GM12891 (cell line): ENCODE measurements at regions not wholly inside any gene's neighbourhood (a gene's known extent, or its start where the extent isn't known, plus 50 kb on each side); places are given as distances from the start of the nearest gene placed in this dataset.

Experiments
- DNase-seq: peaks from one replicate; pipeline ENCODE4 v3.0.0; 2011; ENCODE audit warnings: low spot score; ENCODE audit not compliant: insufficient read length
- FAIRE-seq: peaks from 2 replicates; lab custom pipeline; 2011; peaks lifted over from hg19 to GRCh38; lab: Jason Lieb, UNC
- PAX5 ChIP-seq: IDR thresholded peaks from 2 replicates; pipeline ENCODE4 v1.6.1; 2011; ENCODE audit warnings: low read length, moderate library complexity, mild to moderate bottlenecking; ENCODE audit not compliant: insufficient read depth, severe bottlenecking
- POLR2A ChIP-seq: IDR thresholded peaks from 2 replicates; pipeline ENCODE4 v1.6.1; 2011; ENCODE audit warnings: low read depth, low read length, control low read depth
- POLR2AphosphoS5 ChIP-seq: IDR thresholded peaks from 2 replicates; pipeline ENCODE4 v1.6.1; 2011; ENCODE audit warnings: low read depth, low read length, control low read depth
- POU2F2 ChIP-seq: IDR thresholded peaks from 2 replicates; pipeline ENCODE4 v1.6.1; 2011; ENCODE audit warnings: low read depth, mild to moderate bottlenecking, control low read depth, low read length, moderate library complexity
- SPI1 ChIP-seq: IDR thresholded peaks from 2 replicates; pipeline ENCODE4 v1.6.1; 2011; ENCODE audit warnings: low read depth, low read length, control low read depth
- TAF1 ChIP-seq: IDR thresholded peaks from 2 replicates; pipeline ENCODE4 v1.6.1; 2011; ENCODE audit warnings: low read depth, low read length, control low read depth

- DNase-seq (no peak), FAIRE-seq (no peak)
- TF ChIP-seq POLR2AphosphoS5 (no peak), POU2F2 (no peak), PAX5 (no peak), POLR2A (no peak), SPI1 (no peak), TAF1 (no peak)
Observed at GRCh38 chr7:41633690-41634089, 69.2 kb downstream of the INHBA start.

- DNase-seq (no peak), FAIRE-seq (no peak)
- TF ChIP-seq POU2F2: no peak
- TF ChIP-seq TAF1: no peak
- TF ChIP-seq PAX5: no peak
- no peak for TF ChIP-seq POLR2A
- no peak for TF ChIP-seq SPI1
- TF ChIP-seq POLR2AphosphoS5: no peak
Observed at GRCh38 chr7:41630741-41631140, 72.1 kb downstream of the INHBA start.

GRCh38 chr7:41629711-41630111, 73.2 kb downstream of the INHBA start:
- no peak for FAIRE-seq
- no peak for TF ChIP-seq SPI1
- no peak for TF ChIP-seq POLR2A
- no peak for TF ChIP-seq POU2F2
- TF ChIP-seq TAF1: no peak
- TF ChIP-seq POLR2AphosphoS5: no peak
- no peak for TF ChIP-seq PAX5
- DNase-seq: no peak

GRCh38 chr7:41628901-41629300, 74.0 kb downstream of the INHBA start:
- DNase-seq (no peak), FAIRE-seq (no peak)
- TF ChIP-seq TAF1: no peak
- TF ChIP-seq POLR2A: no peak
- TF ChIP-seq POU2F2: no peak
- no peak for TF ChIP-seq SPI1
- no peak for TF ChIP-seq POLR2AphosphoS5
- no peak for TF ChIP-seq PAX5

- DNase-seq (no peak), FAIRE-seq (no peak)
- TF ChIP-seq POLR2A (no peak), PAX5 (no peak), POLR2AphosphoS5 (no peak), TAF1 (no peak), POU2F2 (no peak), SPI1 (no peak)
Observed at GRCh38 chr7:41627645-41628298, 75.1 kb downstream of the INHBA start.

GRCh38 chr7:41624818-41625217, 78.1 kb downstream of the INHBA start:
- no peak for FAIRE-seq
- DNase-seq: no peak
- TF ChIP-seq POLR2A: no peak
- TF ChIP-seq POU2F2: no peak

GRCh38 chr7:41621953-41622831, 80.7 kb downstream of the INHBA start:
- TF ChIP-seq POLR2A: no peak
- no peak for TF ChIP-seq PAX5
- no peak for TF ChIP-seq TAF1
- no peak for TF ChIP-seq SPI1
- TF ChIP-seq POU2F2: no peak
- TF ChIP-seq POLR2AphosphoS5: no peak
- FAIRE-seq: no peak
- DNase-seq: no peak

- FAIRE-seq (no peak), DNase-seq (no peak)
- no peak for TF ChIP-seq POLR2A
- no peak for TF ChIP-seq POLR2AphosphoS5
- no peak for TF ChIP-seq TAF1
- no peak for TF ChIP-seq PAX5
- TF ChIP-seq SPI1: no peak
- TF ChIP-seq POU2F2: no peak
Observed at GRCh38 chr7:41617987-41618386, 84.9 kb downstream of the INHBA start.

- FAIRE-seq (no peak), DNase-seq (no peak)
- no peak for TF ChIP-seq POU2F2
- TF ChIP-seq POLR2AphosphoS5: no peak
- no peak for TF ChIP-seq TAF1
- TF ChIP-seq PAX5: no peak
- no peak for TF ChIP-seq POLR2A
- no peak for TF ChIP-seq SPI1
Observed at GRCh38 chr7:41612798-41613197, 90.1 kb downstream of the INHBA start.

- DNase-seq: no peak
- TF ChIP-seq PAX5 (no peak), POU2F2 (no peak), TAF1 (no peak), POLR2A (no peak), POLR2AphosphoS5 (no peak), SPI1 (no peak)
- no peak for FAIRE-seq
Observed at GRCh38 chr7:41612386-41612785, 90.5 kb downstream of the INHBA start.

- TF ChIP-seq POLR2AphosphoS5 (no peak), POU2F2 (no peak), SPI1 (no peak), POLR2A (no peak), TAF1 (no peak), PAX5 (no peak)
- FAIRE-seq: no peak
- DNase-seq: no peak
Observed at GRCh38 chr7:41608447-41608846, 94.4 kb downstream of the INHBA start.
